HFF-Myc (cell line): ENCODE measurements at regions not wholly inside any gene's neighbourhood (a gene's known extent, or its start where the extent isn't known, plus 50 kb on each side); places are given as distances from the start of the nearest gene placed in this dataset.

ENCODE experiments used
- DNase-seq: peaks from one replicate; pipeline ENCODE4 v3.0.0-alpha.2; 2011; ENCODE audit warnings: low read depth; ENCODE audit errors: extremely low read depth
- H3K4me3 ChIP-seq: replicated peaks from 2 replicates; pipeline ENCODE4 v1.5.1; 2011; ENCODE audit warnings: low read depth, mild to moderate bottlenecking, control low read depth, low read length
- CTCF ChIP-seq: IDR thresholded peaks from 2 replicates; pipeline ENCODE4 v1.5.1; 2012; ENCODE audit warnings: mild to moderate bottlenecking, low read depth, low read length, control low read depth; ENCODE audit errors: missing control alignments

GRCh38 chr5:136510481-136510880, 145.1 kb upstream of the TRPC7 start:
- no peak for TF ChIP-seq CTCF
- DNase-seq: no peak
- H3K4me3 ChIP-seq: no peak overlapping the region

- no peak overlapping the region for H3K4me3 ChIP-seq
- no peak for DNase-seq
- TF ChIP-seq CTCF: no peak
These were observed 140.8 kb upstream of the TRPC7 start for GRCh38 chr5:136506131-136506530.

- DNase-seq: no peak
- no peak for TF ChIP-seq CTCF
- H3K4me3 ChIP-seq: no peak overlapping the region
These were observed 135.8 kb upstream of the TRPC7 start for GRCh38 chr5:136501133-136501532.

GRCh38 chr5:136492587-136492986, 127.2 kb upstream of the TRPC7 start:
- no peak for DNase-seq
- no peak for TF ChIP-seq CTCF
- H3K4me3 ChIP-seq: no peak overlapping the region

- no peak for TF ChIP-seq CTCF
These were observed 126.5 kb upstream of the TRPC7 start for GRCh38 chr5:136491806-136492205.

GRCh38 chr5:136484808-136485325, 119.5 kb upstream of the TRPC7 start:
- no peak for TF ChIP-seq CTCF
- H3K4me3 ChIP-seq: no peak overlapping the region
- no peak for DNase-seq

More at GRCh38 chr5:136491806-136492205, 126.5 kb upstream of the TRPC7 start:
- no peak overlapping the region for H3K4me3 ChIP-seq
- DNase-seq: no peak

GRCh38 chr5:136482206-136482605, 116.9 kb upstream of the TRPC7 start:
- TF ChIP-seq CTCF: no peak
- DNase-seq: no peak
- no peak overlapping the region for H3K4me3 ChIP-seq
